Endothelial cell of umbilical vein (primary cell): ENCODE measurements at regions not wholly inside any gene's neighbourhood (a gene's known extent, or its start where the extent isn't known, plus 50 kb on each side); places are given as distances from the start of the nearest gene placed in this dataset.

Source experiments
- BruUV-seq: library from RNA; stranded (reverse); fragments of 400-500 nt; replicated peaks from 2 replicates; lab custom pipeline; 2021; lab: Mats Ljungman, UMichigan
- CTCF ChIA-PET: fragments of 300-600, 350-600 bp; sonication (Branson Sonifier 250); formaldehyde crosslinking; loops from one replicate; lab custom pipeline; 2021; ENCODE audit warnings: antibody characterized with exemption, inconsistent platforms; lab: Charles Lee
- POLR2A ChIA-PET: fragments of 300-600, 350-600 bp; sonication (Branson Sonifier 250); formaldehyde crosslinking; loops from one replicate; lab custom pipeline; 2021; ENCODE audit warnings: antibody characterized with exemption, inconsistent platforms; lab: Charles Lee
- DNase-seq: peaks from one replicate; pipeline ENCODE4 v3.0.0-alpha.2; 2011; ENCODE audit warnings: low read depth, low spot score
- FAIRE-seq: peaks from 2 replicates; lab custom pipeline; 2011; peaks lifted over from hg19 to GRCh38; lab: Jason Lieb, UNC
- H2AFZ ChIP-seq: 2 replicates; pipeline ENCODE4 v1.6.0; 2012; ENCODE audit warnings: low read depth, low read length, control low read depth, inconsistent platforms
- H3K27ac ChIP-seq: 2 replicates; pipeline ENCODE4 v1.5.1; 2011; ENCODE audit warnings: low read depth, mild to moderate bottlenecking, control low read depth, low read length, moderate library complexity; ENCODE audit not compliant: insufficient read depth
- H3K27me3 ChIP-seq, 2 experiments: 2 replicates each; pipeline versions ENCODE4 v1.6.0 to v1.6.1; 2011; ENCODE audit warnings: low read length in 2 of 2, mixed read lengths in 1 of 2; ENCODE audit not compliant: control insufficient read depth in 2 of 2, insufficient read depth in 2 of 2
- H3K36me3 ChIP-seq, 2 experiments: 2 replicates in 1 of 2; 3 replicates in 1 of 2; pipeline ENCODE4 v1.5.1; 2011; ENCODE audit warnings: low read length in 2 of 2, mild to moderate bottlenecking in 1 of 2, moderate library complexity in 1 of 2; ENCODE audit not compliant: control insufficient read depth in 2 of 2, insufficient read depth in 2 of 2; ENCODE audit errors: extremely low read depth in 1 of 2
- H3K4me1 ChIP-seq: 3 replicates; pipeline ENCODE4 v1.5.1; 2011; ENCODE audit warnings: mild to moderate bottlenecking, low read length; ENCODE audit not compliant: control insufficient read depth, insufficient read depth; ENCODE audit errors: extremely low read depth
- H3K4me2 ChIP-seq: 2 replicates; pipeline ENCODE4 v1.6.1; 2011; ENCODE audit warnings: low read length, control low read depth, mixed read lengths; ENCODE audit not compliant: insufficient read depth
- H3K4me3 ChIP-seq, 3 experiments: fragments of 200-600 bp in 1 of 3; sonication (generic), shearing (Covaris generic) in 1 of 3; replicated peaks in 1 of 3; 2 replicates each; pipeline ENCODE4 v1.5.1; 2011 to 2016; ENCODE audit warnings: control low read depth in 3 of 3, low read length in 3 of 3, mild to moderate bottlenecking in 2 of 3, inconsistent platforms in 1 of 3, low read depth in 1 of 3, moderate library complexity in 1 of 3; ENCODE audit not compliant: insufficient read depth in 1 of 3
- H3K79me2 ChIP-seq: 2 replicates; pipeline ENCODE4 v1.6.0; 2012; ENCODE audit warnings: low read length, inconsistent platforms; ENCODE audit not compliant: control insufficient read depth, insufficient read depth
- H3K9ac ChIP-seq: replicated peaks from 2 replicates; pipeline ENCODE3; 2011; ENCODE audit warnings: low read length, control low read depth; ENCODE audit not compliant: insufficient read depth; ENCODE audit errors: extremely low read depth
- H3K9me1 ChIP-seq: replicated peaks from 3 replicates; pipeline ENCODE4 v1.6.0; 2011; ENCODE audit warnings: mild to moderate bottlenecking, low read length; ENCODE audit not compliant: control insufficient read depth, insufficient read depth; ENCODE audit errors: extremely low read depth
- H3K9me3 ChIP-seq: replicated peaks from 2 replicates; pipeline ENCODE4 v1.5.1; 2012; ENCODE audit warnings: low read length, inconsistent platforms; ENCODE audit not compliant: control insufficient read depth, insufficient read depth
- H4K20me1 ChIP-seq: replicated peaks from 2 replicates; pipeline ENCODE3; 2011; ENCODE audit warnings: mild to moderate bottlenecking, low read length; ENCODE audit not compliant: control insufficient read depth, insufficient read depth; ENCODE audit errors: extremely low read depth
- EZH2 ChIP-seq: IDR thresholded peaks from 2 replicates; pipeline ENCODE4 v1.6.1; 2012; ENCODE audit warnings: borderline replicate concordance, low read depth, mild to moderate bottlenecking, moderate library complexity, low read length, inconsistent platforms; ENCODE audit not compliant: severe bottlenecking
- FOS ChIP-seq: IDR thresholded peaks from 2 replicates; pipeline ENCODE4 v1.6.1; 2011; ENCODE audit warnings: mild to moderate bottlenecking, low read length, moderate library complexity, borderline replicate concordance; ENCODE audit not compliant: insufficient read depth
- GATA2 ChIP-seq: IDR thresholded peaks from 2 replicates; pipeline ENCODE4 v1.7.0; 2011; ENCODE audit warnings: low read depth, mild to moderate bottlenecking, moderate library complexity, mixed read lengths, low read length; ENCODE audit not compliant: insufficient read length, insufficient read depth
- JUN ChIP-seq: IDR thresholded peaks from 2 replicates; pipeline ENCODE4 v1.6.1; 2011; ENCODE audit warnings: borderline replicate concordance, low read depth; ENCODE audit not compliant: insufficient read length, insufficient read depth
- MYC ChIP-seq: IDR thresholded peaks from one replicate; pipeline ENCODE4 v1.6.1; 2011; ENCODE audit warnings: mild to moderate bottlenecking, low read depth, low read length
- POLR2A ChIP-seq: IDR thresholded peaks from 2 replicates; pipeline ENCODE4 v1.6.1; 2012; ENCODE audit warnings: low read depth, mild to moderate bottlenecking, control low read depth, low read length
- POLR2AphosphoS5 ChIP-seq: IDR thresholded peaks from 2 replicates; pipeline ENCODE4 v1.6.1; 2012; ENCODE audit warnings: low read depth, mild to moderate bottlenecking, control low read depth, low read length, moderate library complexity; ENCODE audit not compliant: insufficient read depth
- dilution Hi-C: fragments of 300-500 bp; cut with MboI; formaldehyde crosslinking; loops from one replicate; pipeline ENCODE4 v1.15.0; 2019; ENCODE audit warnings: low sequenced_read_pairs; ENCODE audit not compliant: extremely low pct_ligation_motif_present
- intact Hi-C: fragments of 100-400 bp; cut with micrococcal nuclease; formaldehyde crosslinking; loops from one replicate; pipeline ENCODE4 v1.10.0; 2022
- TF ChIP-seq, protein P1 (sequence below): IDR thresholded peaks from 2 replicates; pipeline ENCODE4 v1.6.1; 2011; ENCODE audit not compliant: insufficient read depth, insufficient read length
- TF ChIP-seq, protein P2 (sequence below), 2 donors: IDR thresholded peaks; 1 replicate in 1 of 2; 2 replicates in 1 of 2; pipeline ENCODE4 v1.5.1; 2011; ENCODE audit warnings: low read length in 2 of 2, mild to moderate bottlenecking in 2 of 2, moderate library complexity in 2 of 2, control low read depth in 1 of 2, inconsistent platforms in 1 of 2, low read depth in 1 of 2; ENCODE audit not compliant: insufficient read depth in 1 of 2; ENCODE audit errors: extremely low read depth in 1 of 2

DNA sequence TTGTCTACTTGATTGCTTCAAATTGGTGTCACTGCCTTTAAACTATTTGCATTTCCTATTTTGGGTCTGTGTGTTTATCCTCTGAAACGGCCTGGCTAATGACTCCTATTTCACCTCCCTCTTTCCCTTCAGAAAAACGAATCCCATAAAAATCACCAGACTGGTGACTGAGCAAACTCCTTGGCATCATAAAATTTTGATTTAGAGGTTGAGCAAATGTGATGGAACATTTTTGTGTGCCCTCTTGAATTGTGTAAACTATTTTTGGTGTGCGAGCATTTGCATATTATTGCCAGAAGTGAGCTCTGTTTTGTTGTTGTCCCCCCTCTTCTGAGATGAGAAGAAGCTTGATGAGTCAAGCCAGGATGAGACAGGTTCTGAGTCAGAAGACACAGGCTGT is 316.1 kb downstream of the AJAP1 start:
- no peak for FAIRE-seq
- H3K36me3 ChIP-seq = no peaks in the 10 kb centered on the region
- no peaks in the 10 kb centered on the region for H3K9me1 ChIP-seq
- H3K9ac ChIP-seq = no peak overlapping the region
- DNase-seq = no peak
- dilution Hi-C loops = no loop called here
- H3K9me3 ChIP-seq = no peaks in the 10 kb centered on the region
- no peaks in the 10 kb centered on the region for H3K79me2 ChIP-seq
- H3K4me2 ChIP-seq = no peak overlapping the region
- no peaks in the 10 kb centered on the region for H4K20me1 ChIP-seq
- H3K4me3 ChIP-seq = no peak overlapping the region
- no TSS peak for BruUV-seq
- H2AFZ ChIP-seq = no peak overlapping the region
- intact Hi-C loops = no loop called here
- ChIA-PET POLR2A (no interaction called here), CTCF (no interaction called here)
- H3K27ac ChIP-seq = no peak overlapping the region
- no peaks in the 10 kb centered on the region for H3K4me1 ChIP-seq
- TF ChIP-seq MYC = no peak
- TF ChIP-seq EZH2 = no peak
- no peak for TF ChIP-seq FOS
- no peak for TF ChIP-seq GATA2
- TF ChIP-seq, protein P1, sequence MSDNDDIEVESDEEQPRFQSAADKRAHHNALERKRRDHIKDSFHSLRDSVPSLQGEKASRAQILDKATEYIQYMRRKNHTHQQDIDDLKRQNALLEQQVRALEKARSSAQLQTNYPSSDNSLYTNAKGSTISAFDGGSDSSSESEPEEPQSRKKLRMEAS = no peak
- no peak for TF ChIP-seq POLR2A
- TF ChIP-seq, protein P2, sequence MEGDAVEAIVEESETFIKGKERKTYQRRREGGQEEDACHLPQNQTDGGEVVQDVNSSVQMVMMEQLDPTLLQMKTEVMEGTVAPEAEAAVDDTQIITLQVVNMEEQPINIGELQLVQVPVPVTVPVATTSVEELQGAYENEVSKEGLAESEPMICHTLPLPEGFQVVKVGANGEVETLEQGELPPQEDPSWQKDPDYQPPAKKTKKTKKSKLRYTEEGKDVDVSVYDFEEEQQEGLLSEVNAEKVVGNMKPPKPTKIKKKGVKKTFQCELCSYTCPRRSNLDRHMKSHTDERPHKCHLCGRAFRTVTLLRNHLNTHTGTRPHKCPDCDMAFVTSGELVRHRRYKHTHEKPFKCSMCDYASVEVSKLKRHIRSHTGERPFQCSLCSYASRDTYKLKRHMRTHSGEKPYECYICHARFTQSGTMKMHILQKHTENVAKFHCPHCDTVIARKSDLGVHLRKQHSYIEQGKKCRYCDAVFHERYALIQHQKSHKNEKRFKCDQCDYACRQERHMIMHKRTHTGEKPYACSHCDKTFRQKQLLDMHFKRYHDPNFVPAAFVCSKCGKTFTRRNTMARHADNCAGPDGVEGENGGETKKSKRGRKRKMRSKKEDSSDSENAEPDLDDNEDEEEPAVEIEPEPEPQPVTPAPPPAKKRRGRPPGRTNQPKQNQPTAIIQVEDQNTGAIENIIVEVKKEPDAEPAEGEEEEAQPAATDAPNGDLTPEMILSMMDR (IDR thresholded peaks at IDR 0.05; ENCODE audit: extremely low read depth in 1 of 2, insufficient read depth in 1 of 2, low read depth in 1 of 2, low read length in 2 of 2) = no peak
- no peak for TF ChIP-seq JUN
- TF ChIP-seq POLR2AphosphoS5 = no peak
- H3K27me3 ChIP-seq = no peaks in the 10 kb centered on the region
